ENCODE measurements at regions not wholly inside any gene's neighbourhood (a gene's known extent, or its start where the extent isn't known, plus 50 kb on each side); places are given as distances from the start of the nearest gene placed in this dataset.
"Not testable (repeated sequence)": the region's sequence is repeated elsewhere in the genome, so short reads cannot be mapped to it uniquely, and the experiment has no call there.

- TF ChIP-seq, protein P1, sequence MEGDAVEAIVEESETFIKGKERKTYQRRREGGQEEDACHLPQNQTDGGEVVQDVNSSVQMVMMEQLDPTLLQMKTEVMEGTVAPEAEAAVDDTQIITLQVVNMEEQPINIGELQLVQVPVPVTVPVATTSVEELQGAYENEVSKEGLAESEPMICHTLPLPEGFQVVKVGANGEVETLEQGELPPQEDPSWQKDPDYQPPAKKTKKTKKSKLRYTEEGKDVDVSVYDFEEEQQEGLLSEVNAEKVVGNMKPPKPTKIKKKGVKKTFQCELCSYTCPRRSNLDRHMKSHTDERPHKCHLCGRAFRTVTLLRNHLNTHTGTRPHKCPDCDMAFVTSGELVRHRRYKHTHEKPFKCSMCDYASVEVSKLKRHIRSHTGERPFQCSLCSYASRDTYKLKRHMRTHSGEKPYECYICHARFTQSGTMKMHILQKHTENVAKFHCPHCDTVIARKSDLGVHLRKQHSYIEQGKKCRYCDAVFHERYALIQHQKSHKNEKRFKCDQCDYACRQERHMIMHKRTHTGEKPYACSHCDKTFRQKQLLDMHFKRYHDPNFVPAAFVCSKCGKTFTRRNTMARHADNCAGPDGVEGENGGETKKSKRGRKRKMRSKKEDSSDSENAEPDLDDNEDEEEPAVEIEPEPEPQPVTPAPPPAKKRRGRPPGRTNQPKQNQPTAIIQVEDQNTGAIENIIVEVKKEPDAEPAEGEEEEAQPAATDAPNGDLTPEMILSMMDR (IDR thresholded peaks at IDR 0.05; ENCODE audit: low read depth, low read length, poor library complexity, severe bottlenecking), result not testable (repeated sequence)
- not testable (repeated sequence) for TF ChIP-seq EZH2phosphoT487 (IDR thresholded peaks at IDR 0.05; ENCODE audit: borderline replicate concordance, low read length)
Measured at GRCh38 chr1:224028802-224029201, 85.1 kb upstream of the FBXO28 start.
